Astrocyte (in vitro differentiated cells and primary cell): ENCODE measurements at regions not wholly inside any gene's neighbourhood (a gene's known extent, or its start where the extent isn't known, plus 50 kb on each side); places are given as distances from the start of the nearest gene placed in this dataset.

Experiments used
- DNase-seq: peaks from one replicate; pipeline ENCODE4 v3.0.0-alpha.2; 2010; ENCODE audit warnings: low read depth
- FAIRE-seq: peaks from 2 replicates; lab custom pipeline; 2011; peaks lifted over from hg19 to GRCh38; lab: Jason Lieb, UNC
- H2AFZ ChIP-seq: 2 replicates; pipeline ENCODE4 v1.6.0; 2012; ENCODE audit warnings: low read depth, low read length, inconsistent platforms
- H3K27ac ChIP-seq: 2 replicates; pipeline ENCODE4 v1.5.1; 2011; ENCODE audit warnings: low read depth, low read length, inconsistent platforms
- H3K27me3 ChIP-seq: 2 replicates; pipeline ENCODE4 v1.6.0; 2011; ENCODE audit warnings: low read length, inconsistent platforms; ENCODE audit not compliant: insufficient read depth
- H3K36me3 ChIP-seq: 2 replicates; pipeline ENCODE4 v1.5.1; 2011; ENCODE audit warnings: low read length, inconsistent platforms; ENCODE audit not compliant: insufficient read depth
- H3K4me1 ChIP-seq: 2 replicates; pipeline ENCODE4 v1.5.1; 2011; ENCODE audit warnings: low read length, inconsistent platforms; ENCODE audit not compliant: insufficient read depth
- H3K4me2 ChIP-seq: 2 replicates; pipeline ENCODE4 v1.6.0; 2012; ENCODE audit warnings: low read length, inconsistent platforms
- H3K4me3 ChIP-seq: 2 replicates; pipeline ENCODE4 v1.5.1; 2011; ENCODE audit warnings: low read depth, mild to moderate bottlenecking, low read length, inconsistent platforms; ENCODE audit not compliant: insufficient read depth
- H3K79me2 ChIP-seq: 2 replicates; pipeline ENCODE4 v1.6.0; 2012; ENCODE audit warnings: mild to moderate bottlenecking, low read length, inconsistent platforms; ENCODE audit not compliant: insufficient read depth
- H3K9ac ChIP-seq: 2 replicates; pipeline ENCODE4 v1.6.0; 2012; ENCODE audit warnings: mild to moderate bottlenecking, low read length, inconsistent platforms
- H3K9me3 ChIP-seq: 2 replicates; pipeline ENCODE4 v1.5.1; 2012; ENCODE audit warnings: low read depth, mild to moderate bottlenecking, low read length, inconsistent platforms; ENCODE audit not compliant: insufficient read depth
- H4K20me1 ChIP-seq: 2 replicates; pipeline ENCODE4 v1.6.0; 2012; ENCODE audit warnings: low read length, inconsistent platforms; ENCODE audit not compliant: insufficient read depth
- H3K27ac Mint-ChIP-seq: one replicate; pipeline ENCODE4 v1.8.0; 2021; ENCODE audit warnings: mild to moderate bottlenecking, mixed read lengths; ENCODE audit not compliant: unreplicated experiment
- H3K27me3 Mint-ChIP-seq: one replicate; pipeline ENCODE4 v1.8.0; 2021; ENCODE audit warnings: low read depth, mixed read lengths; ENCODE audit not compliant: unreplicated experiment
- H3K36me3 Mint-ChIP-seq: one replicate; pipeline ENCODE4 v1.8.0; 2021; ENCODE audit warnings: low read depth, mixed read lengths; ENCODE audit not compliant: unreplicated experiment
- H3K4me1 Mint-ChIP-seq: one replicate; pipeline ENCODE4 v1.8.0; 2021; ENCODE audit warnings: low read depth, mixed read lengths; ENCODE audit not compliant: unreplicated experiment
- H3K4me3 Mint-ChIP-seq: one replicate; pipeline ENCODE4 v1.8.0; 2021; ENCODE audit warnings: mild to moderate bottlenecking, moderate library complexity, mixed read lengths; ENCODE audit not compliant: unreplicated experiment
- H3K9me3 Mint-ChIP-seq: one replicate; pipeline ENCODE4 v1.8.0; 2021; ENCODE audit warnings: mild to moderate bottlenecking, mixed read lengths; ENCODE audit not compliant: unreplicated experiment
- EZH2 ChIP-seq: IDR thresholded peaks from 2 replicates; pipeline ENCODE4 v1.6.1; 2012; ENCODE audit warnings: mild to moderate bottlenecking, low read length, inconsistent platforms; ENCODE audit not compliant: insufficient read depth
- TF ChIP-seq, protein P1 (sequence below): IDR thresholded peaks from 2 replicates; pipeline ENCODE4 v1.5.1; 2011; ENCODE audit warnings: low read depth, mild to moderate bottlenecking, inconsistent platforms, low read length, moderate library complexity; ENCODE audit not compliant: insufficient read depth

DNA sequence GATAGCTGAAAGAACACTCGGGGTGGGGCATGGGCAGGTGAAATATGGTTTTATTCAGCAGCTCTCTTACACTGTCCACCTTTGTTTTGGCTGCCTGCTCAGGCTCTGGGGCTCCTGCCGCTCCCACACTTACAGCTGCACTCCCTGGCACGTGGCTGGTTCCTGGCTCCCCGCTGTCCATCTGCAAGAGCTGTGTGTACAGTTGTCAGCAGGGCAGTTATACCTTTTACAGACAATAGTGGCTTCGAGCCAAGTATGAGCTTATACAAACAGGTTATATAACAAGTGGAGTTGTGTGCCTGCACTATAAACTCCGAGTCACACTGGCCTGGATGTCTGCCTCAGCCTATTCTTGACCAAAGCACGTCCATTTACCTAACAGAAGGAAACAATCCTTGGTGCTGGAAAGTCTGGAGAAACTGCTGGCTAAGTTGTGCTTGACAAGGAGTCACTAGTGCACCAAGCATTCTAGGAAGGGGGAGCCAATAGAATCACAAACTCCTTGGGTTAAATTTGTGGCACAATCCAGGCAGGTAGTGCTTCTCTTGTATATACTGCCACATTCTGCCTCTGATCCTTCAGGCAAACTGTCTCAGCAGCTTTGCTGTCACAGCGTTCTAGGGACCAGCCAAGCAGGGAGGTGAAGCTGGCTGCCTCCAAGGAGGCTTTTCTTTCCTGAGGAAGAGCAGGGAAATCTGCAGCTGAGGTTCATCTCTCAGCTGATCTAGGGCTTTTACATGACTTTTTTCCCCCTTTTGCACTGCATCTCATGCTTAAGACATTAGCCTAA is 68.2 kb downstream of the NHLRC3 start:
- no peaks in the 10 kb centered on the region for H3K27me3 ChIP-seq
- H3K4me1 Mint-ChIP-seq: no peaks in the 10 kb centered on the region
- H3K79me2 ChIP-seq: no peaks in the 10 kb centered on the region
- no peaks in the 10 kb centered on the region for H3K4me1 ChIP-seq
- H3K36me3 ChIP-seq: no peaks in the 10 kb centered on the region
- H3K9me3 Mint-ChIP-seq: no peaks in the 10 kb centered on the region
- no peak overlapping the region for H2AFZ ChIP-seq
- peaks cover 3% of the 10 kb centered on the region for H3K27me3 Mint-ChIP-seq
- TF ChIP-seq EZH2: no peak
- TF ChIP-seq, protein P1, sequence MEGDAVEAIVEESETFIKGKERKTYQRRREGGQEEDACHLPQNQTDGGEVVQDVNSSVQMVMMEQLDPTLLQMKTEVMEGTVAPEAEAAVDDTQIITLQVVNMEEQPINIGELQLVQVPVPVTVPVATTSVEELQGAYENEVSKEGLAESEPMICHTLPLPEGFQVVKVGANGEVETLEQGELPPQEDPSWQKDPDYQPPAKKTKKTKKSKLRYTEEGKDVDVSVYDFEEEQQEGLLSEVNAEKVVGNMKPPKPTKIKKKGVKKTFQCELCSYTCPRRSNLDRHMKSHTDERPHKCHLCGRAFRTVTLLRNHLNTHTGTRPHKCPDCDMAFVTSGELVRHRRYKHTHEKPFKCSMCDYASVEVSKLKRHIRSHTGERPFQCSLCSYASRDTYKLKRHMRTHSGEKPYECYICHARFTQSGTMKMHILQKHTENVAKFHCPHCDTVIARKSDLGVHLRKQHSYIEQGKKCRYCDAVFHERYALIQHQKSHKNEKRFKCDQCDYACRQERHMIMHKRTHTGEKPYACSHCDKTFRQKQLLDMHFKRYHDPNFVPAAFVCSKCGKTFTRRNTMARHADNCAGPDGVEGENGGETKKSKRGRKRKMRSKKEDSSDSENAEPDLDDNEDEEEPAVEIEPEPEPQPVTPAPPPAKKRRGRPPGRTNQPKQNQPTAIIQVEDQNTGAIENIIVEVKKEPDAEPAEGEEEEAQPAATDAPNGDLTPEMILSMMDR: no peak
- H4K20me1 ChIP-seq: no peaks in the 10 kb centered on the region
- FAIRE-seq (no peak), DNase-seq (no peak)
- no peaks in the 10 kb centered on the region for H3K36me3 Mint-ChIP-seq
- no peak overlapping the region for H3K27ac ChIP-seq
- H3K4me3 ChIP-seq: no peak overlapping the region
- no peak overlapping the region for H3K9ac ChIP-seq
- H3K4me2 ChIP-seq: no peak overlapping the region
- H3K27ac Mint-ChIP-seq: no peak overlapping the region
- H3K9me3 ChIP-seq: no peaks in the 10 kb centered on the region
- no peak overlapping the region for H3K4me3 Mint-ChIP-seq

- no peaks in the 10 kb centered on the region for H3K79me2 ChIP-seq
- FAIRE-seq (no peak), DNase-seq (no peak)
- no peaks in the 10 kb centered on the region for H3K36me3 Mint-ChIP-seq
- H3K9ac ChIP-seq: no peak overlapping the region
- H3K4me2 ChIP-seq: no peak overlapping the region
- no peaks in the 10 kb centered on the region for H3K36me3 ChIP-seq
- H3K4me3 Mint-ChIP-seq: no peak overlapping the region
- H3K27ac ChIP-seq: no peak overlapping the region
- H4K20me1 ChIP-seq: no peaks in the 10 kb centered on the region
- H2AFZ ChIP-seq: no peak overlapping the region
- H3K27ac Mint-ChIP-seq: no peak overlapping the region
- H3K27me3 Mint-ChIP-seq: peaks cover 3% of the 10 kb centered on the region
- H3K4me1 ChIP-seq: no peaks in the 10 kb centered on the region
- H3K4me1 Mint-ChIP-seq: no peaks in the 10 kb centered on the region
- no peak overlapping the region for H3K4me3 ChIP-seq
- H3K27me3 ChIP-seq: no peaks in the 10 kb centered on the region
- H3K9me3 ChIP-seq: no peaks in the 10 kb centered on the region
- no peaks in the 10 kb centered on the region for H3K9me3 Mint-ChIP-seq
- TF ChIP-seq EZH2: no peak
- TF ChIP-seq, protein P1: no peak
Observed at GRCh38 chr13:39107561-39107960, 69.3 kb downstream of the NHLRC3 start.

DNA sequence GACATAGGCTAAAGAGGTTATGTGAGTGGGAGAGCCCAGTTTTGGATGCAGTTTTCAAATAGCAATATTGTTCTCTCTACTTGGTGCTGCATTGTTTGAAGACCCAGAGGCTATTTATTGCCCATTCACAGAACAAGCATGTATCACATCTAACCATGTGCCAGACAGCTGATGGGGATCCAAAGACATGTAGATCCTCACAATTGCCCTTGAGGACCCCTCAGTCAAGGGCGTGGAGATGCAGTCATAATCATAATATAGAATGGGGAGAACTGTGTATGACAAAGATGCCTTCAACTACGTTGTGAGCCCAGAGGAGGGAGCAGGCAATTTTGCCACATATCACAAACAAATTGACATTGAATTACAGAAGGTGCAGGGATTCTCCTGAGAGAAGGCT is 70.5 kb downstream of the NHLRC3 start:
- no peaks in the 10 kb centered on the region for H3K4me1 ChIP-seq
- TF ChIP-seq, protein P1: no peak
- no peak for TF ChIP-seq EZH2
- no peaks in the 10 kb centered on the region for H3K79me2 ChIP-seq
- H4K20me1 ChIP-seq: no peaks in the 10 kb centered on the region
- no peaks in the 10 kb centered on the region for H3K9me3 Mint-ChIP-seq
- no peaks in the 10 kb centered on the region for H3K9me3 ChIP-seq
- no peaks in the 10 kb centered on the region for H3K27me3 ChIP-seq
- H3K27ac ChIP-seq: no peak overlapping the region
- no peaks in the 10 kb centered on the region for H3K36me3 Mint-ChIP-seq
- no peaks in the 10 kb centered on the region for H3K36me3 ChIP-seq
- no peak for FAIRE-seq
- H3K4me3 ChIP-seq: no peak overlapping the region
- no peak overlapping the region for H3K9ac ChIP-seq
- no peak overlapping the region for H3K4me2 ChIP-seq
- no peak overlapping the region for H2AFZ ChIP-seq
- H3K27ac Mint-ChIP-seq: no peak overlapping the region
- no peak overlapping the region for H3K4me3 Mint-ChIP-seq
- no peak for DNase-seq
- H3K27me3 Mint-ChIP-seq: peaks cover 3% of the 10 kb centered on the region
- H3K4me1 Mint-ChIP-seq: no peaks in the 10 kb centered on the region
